Right lobe of liver (tissue), 6 donors: ENCODE measurements at regions not wholly inside any gene's neighbourhood (a gene's known extent, or its start where the extent isn't known, plus 50 kb on each side); places are given as distances from the start of the nearest gene placed in this dataset.

ENCODE experiments used
- ATAC-seq, 4 donors: fragments of 200-7000 bp; cut with Tn5 transposase; one replicate each; pipeline ENCODE4 v1.9.1; 2020; ENCODE audit warnings: mild to moderate bottlenecking in 4 of 4, moderate library complexity in 4 of 4
- DNase-seq, 3 donors: peaks; one replicate each; pipeline ENCODE4 v3.0.0-alpha.2; 2020
- H3K27ac ChIP-seq, 3 donors: fragments of 200-600 bp; one replicate each; pipeline ENCODE4 v1.8.0; 2022
- H3K27me3 ChIP-seq, 2 donors: fragments of 200-600 bp; one replicate each; pipeline ENCODE4 v1.8.0; 2022
- H3K36me3 ChIP-seq, 4 donors: fragments of 200-600 bp; sonication (generic) in 1 of 4; one replicate each; pipeline versions ENCODE4 v1.5.1 to v1.8.0; 2017 to 2022; ENCODE audit warnings: control low read depth in 1 of 4
- H3K4me1 ChIP-seq, 4 donors: fragments of 200-600 bp; sonication (generic) in 1 of 4; one replicate each; pipeline versions ENCODE4 v1.5.1 to v1.8.0; 2017 to 2022; ENCODE audit warnings: control low read depth in 1 of 4
- H3K4me3 ChIP-seq, 3 donors: fragments of 200-600 bp; one replicate each; pipeline ENCODE4 v1.8.0; 2022
- H3K9me3 ChIP-seq, 4 donors: fragments of 200-600 bp; sonication (generic) in 1 of 4; one replicate each; pipeline versions ENCODE4 v1.5.1 to v1.8.0; 2017 to 2022; ENCODE audit warnings: control low read depth in 1 of 4
- CTCF ChIP-seq, 4 donors: fragments of 200-600 bp in 3 of 4; fragments of 450-650 bp in 1 of 4; IDR thresholded peaks; one replicate each; pipeline versions ENCODE4 v1.5.1 to v1.8.0; 2016 to 2022; ENCODE audit warnings: antibody characterized with exemption in 4 of 4, mild to moderate bottlenecking in 2 of 4
- POLR2A ChIP-seq: fragments of 450-650 bp; IDR thresholded peaks from one replicate; pipeline ENCODE4 v1.6.1; 2017; ENCODE audit warnings: antibody characterized with exemption, mild to moderate bottlenecking
- WGBS: methylation state at CpG from one replicate; pipeline ENCODE4 v1.1.6; 2018; ENCODE audit warnings: low coverage, low lambda C conversion rate; ENCODE audit not compliant: insufficient coverage; ENCODE audit errors: missing lambda C conversion rate; 5-methylcytosine and 5-hydroxymethylcytosine counted together
- intact Hi-C, 2 donors: fragments of 100-400 bp; cut with DNase I; formaldehyde crosslinking; loops; one replicate each; pipeline versions ENCODE4 v1.11.2 to v1.14.1; 2022
- donor health status: DM: no; HTN: yes; CAD: no.
- donor health status: DM: no; HTN: no; CAD: no.
- donor health status: DM: no; HTN: no; CAD: no.
- donor health status: DM: no; HTN: yes; CAD: no.
- donor health status: DM: no; HTN: yes; CAD: no.

GRCh38 chr15:77812664-77813063, 180.0 kb upstream of the LINGO1 start:
- no peak for ATAC-seq
- intact Hi-C loops: no loop called here
- H3K36me3 ChIP-seq: no peaks in the 10 kb centered on the region

GRCh38 chr15:77811270-77811669, 178.6 kb upstream of the LINGO1 start:
- no peak for ATAC-seq
- H3K36me3 ChIP-seq: no peaks in the 10 kb centered on the region
- H3K27me3 ChIP-seq: no peaks in the 10 kb centered on the region
- H3K27ac ChIP-seq: no peak overlapping the region
- H3K9me3 ChIP-seq: no peaks in the 10 kb centered on the region
- TF ChIP-seq POLR2A (no peak), CTCF (IDR thresholded peaks at IDR 0.05) (no peak)
- H3K4me1 ChIP-seq: no peaks in the 10 kb centered on the region
- intact Hi-C loops: no loop called here
- no peak overlapping the region for H3K4me3 ChIP-seq
- DNase-seq: no peak
- 64% methylated on average over 2 of the region's 5 CpGs for WGBS

More at GRCh38 chr15:77812664-77813063, 180.0 kb upstream of the LINGO1 start:
- DNase-seq: no peak
- no peaks in the 10 kb centered on the region for H3K9me3 ChIP-seq
- H3K4me3 ChIP-seq: no peak overlapping the region
- 100% methylated on average over 2 of the region's 10 CpGs for WGBS
- no peaks in the 10 kb centered on the region for H3K27me3 ChIP-seq
- TF ChIP-seq POLR2A (no peak), CTCF (IDR thresholded peaks at IDR 0.05) (no peak)
- no peak overlapping the region for H3K27ac ChIP-seq
- H3K4me1 ChIP-seq: no peaks in the 10 kb centered on the region

GRCh38 chr15:77810130-77810571, 177.4 kb upstream of the LINGO1 start:
- ATAC-seq (no peak), DNase-seq (no peak)
- H3K27me3 ChIP-seq: no peaks in the 10 kb centered on the region
- no peak overlapping the region for H3K27ac ChIP-seq
- 61% methylated on average over 3 of the region's 6 CpGs for WGBS
- H3K36me3 ChIP-seq: no peaks in the 10 kb centered on the region
- intact Hi-C loops: no loop called here
- no peak for TF ChIP-seq POLR2A
- no peak for TF ChIP-seq CTCF (IDR thresholded peaks at IDR 0.05)
- no peak overlapping the region for H3K4me3 ChIP-seq
- no peaks in the 10 kb centered on the region for H3K9me3 ChIP-seq
- H3K4me1 ChIP-seq: no peaks in the 10 kb centered on the region

GRCh38 chr15:77808581-77809177, 176.0 kb upstream of the LINGO1 start:
- Histone ChIP-seq H3K9me3 (no peaks in the 10 kb centered on the region), H3K27ac (no peak overlapping the region), H3K36me3 (no peaks in the 10 kb centered on the region), H3K4me1 (no peaks in the 10 kb centered on the region), H3K27me3 (no peaks in the 10 kb centered on the region), H3K4me3 (no peak overlapping the region)
- intact Hi-C loops: no loop called here
- 82% methylated on average over 3 of the region's 8 CpGs for WGBS
- TF ChIP-seq CTCF (IDR thresholded peaks at IDR 0.05): no peak
- no peak for TF ChIP-seq POLR2A
- ATAC-seq: no peak
- no peak for DNase-seq

GRCh38 chr15:77808075-77808474, 175.4 kb upstream of the LINGO1 start:
- no peak overlapping the region for H3K4me3 ChIP-seq
- intact Hi-C loops: no loop called here
- DNase-seq: no peak
- H3K27ac ChIP-seq: no peak overlapping the region
- ATAC-seq: no peak
- H3K36me3 ChIP-seq: no peaks in the 10 kb centered on the region
- WGBS: 60% methylated on average over 1 of the region's 7 CpGs
- no peaks in the 10 kb centered on the region for H3K27me3 ChIP-seq
- TF ChIP-seq POLR2A: no peak
- TF ChIP-seq CTCF (IDR thresholded peaks at IDR 0.05): no peak
- no peaks in the 10 kb centered on the region for H3K9me3 ChIP-seq
- H3K4me1 ChIP-seq: no peaks in the 10 kb centered on the region
